ENCODE measurements at regions not wholly inside any gene's neighbourhood (a gene's known extent, or its start where the extent isn't known, plus 50 kb on each side); places are given as distances from the start of the nearest gene placed in this dataset.
"Not testable (repeated sequence)": the region's sequence is repeated elsewhere in the genome, so short reads cannot be mapped to it uniquely, and the experiment has no call there.

GRCh38 chr16:17002565-17002964 lies 468.2 kb downstream of the XYLT1 start:
- intact Hi-C loops (cut with DNase I; ENCODE audit: low total_unique reads) = no loop called here

GRCh38 chr16:17005963-17006362 lies 464.8 kb downstream of the XYLT1 start:
- DNase-seq (ENCODE audit: low spot score in 2 of 2); H3K4me3 ChIP-seq (ENCODE audit: low read depth, poor library complexity, severe bottlenecking); intact Hi-C loops (cut with DNase I; ENCODE audit: low total_unique reads): not testable (repeated sequence)
- WGBS, 2 donors = 87 to 96% methylated on average over 1 of the region's 1 CpG

More at GRCh38 chr16:17002565-17002964, 468.2 kb downstream of the XYLT1 start:
- H3K4me3 ChIP-seq (ENCODE audit: low read depth, poor library complexity, severe bottlenecking) = no peak overlapping the region
- WGBS, 2 donors = 84 to 98% methylated on average over 1 of the region's 1 CpG
- TF ChIP-seq CTCF (IDR thresholded peaks at IDR 0.05) (no peak), POLR2A (IDR thresholded peaks at IDR 0.05) (no peak)
- no peak for DNase-seq (ENCODE audit: low spot score in 2 of 2)

GRCh38 chr16:17011712-17012111 lies 459.0 kb downstream of the XYLT1 start:
- intact Hi-C loops (cut with DNase I; ENCODE audit: low total_unique reads) = no loop called here
- no peak overlapping the region for H3K4me3 ChIP-seq (ENCODE audit: low read depth, poor library complexity, severe bottlenecking)
- no peak for DNase-seq (ENCODE audit: low spot score in 2 of 2)
- no peak for TF ChIP-seq CTCF (IDR thresholded peaks at IDR 0.05)
- TF ChIP-seq POLR2A (IDR thresholded peaks at IDR 0.05) = no peak

GRCh38 chr16:17013038-17013437 lies 457.7 kb downstream of the XYLT1 start:
- 45 to 52% methylated on average over 8 of the region's 8 CpGs for WGBS, 2 donors
- DNase-seq (ENCODE audit: low spot score in 2 of 2) = no peak
- intact Hi-C loops (cut with DNase I; ENCODE audit: low total_unique reads) = no loop called here
- TF ChIP-seq POLR2A (IDR thresholded peaks at IDR 0.05) (no peak), CTCF (IDR thresholded peaks at IDR 0.05) (no peak)
- no peak overlapping the region for H3K4me3 ChIP-seq (ENCODE audit: low read depth, poor library complexity, severe bottlenecking)

GRCh38 chr16:17014484-17015121 lies 456.2 kb downstream of the XYLT1 start:
- intact Hi-C loops (cut with DNase I; ENCODE audit: low total_unique reads) = no loop called here
- 87 to 97% methylated on average over 6 of the region's 6 CpGs for WGBS, 2 donors
- TF ChIP-seq POLR2A (IDR thresholded peaks at IDR 0.05) (no peak), CTCF (IDR thresholded peaks at IDR 0.05) (no peak)
- DNase-seq (ENCODE audit: low spot score in 2 of 2) = no peak
- H3K4me3 ChIP-seq (ENCODE audit: low read depth, poor library complexity, severe bottlenecking) = no peak overlapping the region

- no peak for DNase-seq (ENCODE audit: low spot score in 2 of 2)
- 90 to 94% methylated on average over 6 of the region's 6 CpGs for WGBS, 2 donors
- intact Hi-C loops (cut with DNase I; ENCODE audit: low total_unique reads) = no loop called here
- no peak for TF ChIP-seq CTCF (IDR thresholded peaks at IDR 0.05)
- no peak for TF ChIP-seq POLR2A (IDR thresholded peaks at IDR 0.05)
- no peak overlapping the region for H3K4me3 ChIP-seq (ENCODE audit: low read depth, poor library complexity, severe bottlenecking)
Observed at GRCh38 chr16:17015702-17016101, 455.1 kb downstream of the XYLT1 start.
